GM23338 (cell line): ENCODE measurements at regions not wholly inside any gene's neighbourhood (a gene's known extent, or its start where the extent isn't known, plus 50 kb on each side); places are given as distances from the start of the nearest gene placed in this dataset.

ENCODE experiments used
- ATAC-seq: fragments of 200-7000 bp; cut with Tn5 transposase; 3 replicates; pipeline ENCODE4 v1.9.1; 2020
- DNase-seq: peaks from one replicate; pipeline ENCODE4 v3.0.0-alpha.2; 2015; ENCODE audit warnings: low spot score
- H2AFZ ChIP-seq: fragments of 200-600 bp; sonication (generic); 2 replicates; pipeline ENCODE4 v1.8.0; 2016; ENCODE audit warnings: antibody characterized with exemption, mild to moderate bottlenecking, moderate library complexity
- H3F3A ChIP-seq: fragments of 200-600 bp; sonication (generic); replicated peaks from 2 replicates; pipeline ENCODE4 v1.8.0; 2017; ENCODE audit warnings: antibody characterized with exemption, mixed run types, low read depth
- H3K27ac ChIP-seq: fragments of 200-600 bp; sonication (generic); 2 replicates; pipeline ENCODE4 v1.6.1; 2016; ENCODE audit warnings: low read depth
- H3K27me3 ChIP-seq: fragments of 200-600 bp; sonication (generic); 2 replicates; pipeline ENCODE4 v1.8.0; 2016; ENCODE audit warnings: mild to moderate bottlenecking, mixed run types, moderate library complexity; ENCODE audit not compliant: insufficient read depth
- H3K36me3 ChIP-seq: fragments of 200-600 bp; sonication (generic); 2 replicates; pipeline ENCODE4 v1.8.0; 2016; ENCODE audit warnings: mild to moderate bottlenecking; ENCODE audit not compliant: insufficient read depth
- H3K4me1 ChIP-seq: fragments of 200-600 bp; sonication (generic); 2 replicates; pipeline ENCODE4 v1.8.0; 2016; ENCODE audit warnings: mild to moderate bottlenecking, moderate library complexity; ENCODE audit not compliant: insufficient read depth
- H3K4me2 ChIP-seq: fragments of 200-600 bp; sonication (generic); 2 replicates; pipeline ENCODE4 v1.7.1; 2017; ENCODE audit warnings: mixed run types
- H3K4me3 ChIP-seq: fragments of 200-600 bp; sonication (generic); 2 replicates; pipeline ENCODE4 v1.6.1; 2016; ENCODE audit warnings: mixed run types
- H3K79me2 ChIP-seq: fragments of 200-600 bp; sonication (generic); replicated peaks from 2 replicates; pipeline ENCODE4 v1.8.0; 2017; ENCODE audit warnings: mild to moderate bottlenecking; ENCODE audit not compliant: insufficient read depth
- H3K9me2 ChIP-seq: fragments of 200-600 bp; sonication (generic); 2 replicates; pipeline ENCODE4 v1.8.0; 2017; ENCODE audit not compliant: insufficient read depth
- H4K20me1 ChIP-seq: fragments of 200-600 bp; sonication (generic); replicated peaks from 2 replicates; pipeline ENCODE4 v1.8.0; 2017; ENCODE audit warnings: mild to moderate bottlenecking; ENCODE audit not compliant: insufficient read depth
- H3K27ac Mint-ChIP-seq: 2 replicates; pipeline ENCODE4 v1.8.0; 2020; ENCODE audit warnings: inconsistent platforms, mild to moderate bottlenecking, moderate library complexity, mixed read lengths
- H3K27me3 Mint-ChIP-seq: 3 replicates; pipeline ENCODE4 v1.8.0; 2022; ENCODE audit warnings: low read depth, mild to moderate bottlenecking, moderate library complexity, mixed read lengths, inconsistent platforms; ENCODE audit not compliant: insufficient read depth, poor library complexity
- H3K36me3 Mint-ChIP-seq: 3 replicates; pipeline ENCODE4 v1.8.0; 2021; ENCODE audit warnings: low read depth, mild to moderate bottlenecking, inconsistent platforms, moderate library complexity, mixed read lengths
- H3K4me1 Mint-ChIP-seq: 3 replicates; pipeline ENCODE4 v1.8.0; 2020; ENCODE audit warnings: mild to moderate bottlenecking, inconsistent platforms, mixed read lengths
- H3K4me3 Mint-ChIP-seq: 3 replicates; pipeline ENCODE4 v1.8.0; 2021; ENCODE audit warnings: moderate library complexity, mild to moderate bottlenecking, inconsistent platforms, mixed read lengths
- H3K9me3 Mint-ChIP-seq: 3 replicates; pipeline ENCODE4 v1.8.0; 2020; ENCODE audit warnings: moderate library complexity, mild to moderate bottlenecking, inconsistent platforms, mixed read lengths
- CREB1 ChIP-seq: fragments of 250-450 bp; sonication (Bioruptor Pico); IDR thresholded peaks from 2 replicates; pipeline ENCODE4 v1.5.0; 2020; ENCODE audit warnings: low read depth, mild to moderate bottlenecking, moderate library complexity
- EZH2 ChIP-seq: fragments of 200-600 bp; sonication (generic); IDR thresholded peaks from one replicate; pipeline ENCODE4 v1.8.0; 2017; ENCODE audit warnings: antibody characterized with exemption, mild to moderate bottlenecking, low read depth; ENCODE audit not compliant: unreplicated experiment
- JUNB ChIP-seq: IDR thresholded peaks from one replicate; pipeline ENCODE4 v1.6.1; 2016; ENCODE audit warnings: antibody characterized with exemption; ENCODE audit not compliant: unreplicated experiment
- NANOG ChIP-seq: IDR thresholded peaks from 2 replicates; pipeline ENCODE4 v1.6.1; 2016; ENCODE audit warnings: antibody characterized with exemption, borderline replicate concordance
- ZNF114 ChIP-seq: fragments of 250-450 bp; sonication (Bioruptor Pico); IDR thresholded peaks from 2 replicates; pipeline ENCODE4 v1.5.0; 2020; ENCODE audit warnings: mild to moderate bottlenecking, moderate library complexity
- ZNF331 ChIP-seq: fragments of 250-450 bp; sonication (Bioruptor Pico); IDR thresholded peaks from 2 replicates; pipeline ENCODE4 v1.5.0; 2020; ENCODE audit warnings: low read depth, mild to moderate bottlenecking, moderate library complexity
- TF ChIP-seq, protein P1 (sequence below): fragments of 250-450 bp; sonication (Bioruptor Pico); IDR thresholded peaks from 2 replicates; pipeline ENCODE4 v1.5.0; 2020; ENCODE audit warnings: mild to moderate bottlenecking, moderate library complexity

DNA sequence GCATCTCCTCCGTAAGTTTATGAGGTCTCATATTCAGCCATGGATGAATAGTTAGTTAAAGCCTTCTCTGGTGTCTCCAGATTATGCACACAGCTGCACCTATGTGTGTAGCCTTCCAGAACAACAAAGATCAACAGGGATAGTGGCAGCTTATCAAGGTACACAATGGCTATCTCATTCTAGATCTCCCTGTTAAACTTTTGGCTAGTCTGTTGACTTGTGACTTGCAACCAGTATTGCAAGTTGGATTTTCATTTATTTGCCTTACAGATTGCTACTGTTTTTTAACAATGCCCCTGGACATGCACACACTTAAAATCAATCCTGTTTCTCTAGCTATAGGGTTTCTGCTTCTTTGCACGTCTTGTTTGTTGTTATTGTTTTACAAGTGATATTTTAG is 363.2 kb downstream of the OMA1 start:
- H3K4me1 ChIP-seq, result no peaks in the 10 kb centered on the region
- H4K20me1 ChIP-seq, result no peaks in the 10 kb centered on the region
- H3K27ac Mint-ChIP-seq, result no peak overlapping the region
- DNase-seq (no peak), ATAC-seq (no peak)
- no peaks in the 10 kb centered on the region for H3K27me3 ChIP-seq
- H3K27ac ChIP-seq, result no peak overlapping the region
- H3K4me1 Mint-ChIP-seq, result no peaks in the 10 kb centered on the region; the same call in 2 of the 3 replicates
- H3F3A ChIP-seq, result no peaks in the 10 kb centered on the region
- no peaks in the 10 kb centered on the region for H3K9me2 ChIP-seq
- H2AFZ ChIP-seq, result no peak overlapping the region
- H3K9me3 Mint-ChIP-seq, result no peaks in the 10 kb centered on the region
- no peaks in the 10 kb centered on the region for H3K36me3 Mint-ChIP-seq
- TF ChIP-seq NANOG (no peak), CREB1 (no peak), ZNF331 (CRISPR knock-in tag) (no peak), EZH2 (no peak)
- H3K4me2 ChIP-seq, result no peak overlapping the region
- no peak overlapping the region for H3K4me3 ChIP-seq
- H3K79me2 ChIP-seq, result no peaks in the 10 kb centered on the region
- no peaks in the 10 kb centered on the region for H3K27me3 Mint-ChIP-seq
- no peak overlapping the region for H3K4me3 Mint-ChIP-seq
- 0 out of 2 replicates have a peak, but pooled peaks cover 4% of the 10 kb centered on the region for H3K36me3 ChIP-seq

DNA sequence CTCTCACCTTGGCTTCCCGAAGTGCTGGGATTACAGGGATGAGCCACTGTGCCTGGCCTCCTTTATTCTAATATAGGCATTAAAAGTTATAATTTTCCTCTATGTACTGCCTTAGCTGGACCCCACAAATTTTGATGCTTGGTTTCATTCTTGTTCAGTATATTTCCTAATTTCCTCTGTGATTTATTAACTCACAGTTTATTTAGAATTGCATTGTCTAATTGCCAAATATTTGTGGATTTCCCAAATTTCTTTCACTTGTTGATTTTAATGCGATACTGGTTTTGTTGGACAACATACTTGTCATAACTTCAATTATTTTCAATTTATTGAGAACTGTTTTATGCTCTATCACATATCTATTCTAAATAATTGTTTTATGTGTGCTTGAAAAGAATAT is 366.0 kb downstream of the OMA1 start:
- Histone ChIP-seq H3K36me3 (0 out of 2 replicates have a peak, but pooled peaks cover 4% of the 10 kb centered on the region), H3K4me2 (no peak overlapping the region), H3K9me2 (no peaks in the 10 kb centered on the region), H3K27me3 (no peaks in the 10 kb centered on the region), H2AFZ (no peak overlapping the region), H3F3A (no peaks in the 10 kb centered on the region), H3K4me3 (no peak overlapping the region), H3K79me2 (no peaks in the 10 kb centered on the region), H4K20me1 (no peaks in the 10 kb centered on the region), H3K4me1 (no peaks in the 10 kb centered on the region), H3K27ac (no peak overlapping the region)
- Mint-ChIP-seq H3K9me3 (no peaks in the 10 kb centered on the region), H3K27ac (no peak overlapping the region), H3K36me3 (no peaks in the 10 kb centered on the region), H3K4me1 (no peaks in the 10 kb centered on the region; the same call in 2 of the 3 replicates), H3K27me3 (no peaks in the 10 kb centered on the region), H3K4me3 (no peak overlapping the region)
- DNase-seq (no peak), ATAC-seq (no peak)
- TF ChIP-seq CREB1 (no peak), EZH2 (no peak), ZNF331 (CRISPR knock-in tag) (no peak), JUNB (no peak), ZNF114 (CRISPR knock-in tag) (no peak)
- TF ChIP-seq, protein P1, sequence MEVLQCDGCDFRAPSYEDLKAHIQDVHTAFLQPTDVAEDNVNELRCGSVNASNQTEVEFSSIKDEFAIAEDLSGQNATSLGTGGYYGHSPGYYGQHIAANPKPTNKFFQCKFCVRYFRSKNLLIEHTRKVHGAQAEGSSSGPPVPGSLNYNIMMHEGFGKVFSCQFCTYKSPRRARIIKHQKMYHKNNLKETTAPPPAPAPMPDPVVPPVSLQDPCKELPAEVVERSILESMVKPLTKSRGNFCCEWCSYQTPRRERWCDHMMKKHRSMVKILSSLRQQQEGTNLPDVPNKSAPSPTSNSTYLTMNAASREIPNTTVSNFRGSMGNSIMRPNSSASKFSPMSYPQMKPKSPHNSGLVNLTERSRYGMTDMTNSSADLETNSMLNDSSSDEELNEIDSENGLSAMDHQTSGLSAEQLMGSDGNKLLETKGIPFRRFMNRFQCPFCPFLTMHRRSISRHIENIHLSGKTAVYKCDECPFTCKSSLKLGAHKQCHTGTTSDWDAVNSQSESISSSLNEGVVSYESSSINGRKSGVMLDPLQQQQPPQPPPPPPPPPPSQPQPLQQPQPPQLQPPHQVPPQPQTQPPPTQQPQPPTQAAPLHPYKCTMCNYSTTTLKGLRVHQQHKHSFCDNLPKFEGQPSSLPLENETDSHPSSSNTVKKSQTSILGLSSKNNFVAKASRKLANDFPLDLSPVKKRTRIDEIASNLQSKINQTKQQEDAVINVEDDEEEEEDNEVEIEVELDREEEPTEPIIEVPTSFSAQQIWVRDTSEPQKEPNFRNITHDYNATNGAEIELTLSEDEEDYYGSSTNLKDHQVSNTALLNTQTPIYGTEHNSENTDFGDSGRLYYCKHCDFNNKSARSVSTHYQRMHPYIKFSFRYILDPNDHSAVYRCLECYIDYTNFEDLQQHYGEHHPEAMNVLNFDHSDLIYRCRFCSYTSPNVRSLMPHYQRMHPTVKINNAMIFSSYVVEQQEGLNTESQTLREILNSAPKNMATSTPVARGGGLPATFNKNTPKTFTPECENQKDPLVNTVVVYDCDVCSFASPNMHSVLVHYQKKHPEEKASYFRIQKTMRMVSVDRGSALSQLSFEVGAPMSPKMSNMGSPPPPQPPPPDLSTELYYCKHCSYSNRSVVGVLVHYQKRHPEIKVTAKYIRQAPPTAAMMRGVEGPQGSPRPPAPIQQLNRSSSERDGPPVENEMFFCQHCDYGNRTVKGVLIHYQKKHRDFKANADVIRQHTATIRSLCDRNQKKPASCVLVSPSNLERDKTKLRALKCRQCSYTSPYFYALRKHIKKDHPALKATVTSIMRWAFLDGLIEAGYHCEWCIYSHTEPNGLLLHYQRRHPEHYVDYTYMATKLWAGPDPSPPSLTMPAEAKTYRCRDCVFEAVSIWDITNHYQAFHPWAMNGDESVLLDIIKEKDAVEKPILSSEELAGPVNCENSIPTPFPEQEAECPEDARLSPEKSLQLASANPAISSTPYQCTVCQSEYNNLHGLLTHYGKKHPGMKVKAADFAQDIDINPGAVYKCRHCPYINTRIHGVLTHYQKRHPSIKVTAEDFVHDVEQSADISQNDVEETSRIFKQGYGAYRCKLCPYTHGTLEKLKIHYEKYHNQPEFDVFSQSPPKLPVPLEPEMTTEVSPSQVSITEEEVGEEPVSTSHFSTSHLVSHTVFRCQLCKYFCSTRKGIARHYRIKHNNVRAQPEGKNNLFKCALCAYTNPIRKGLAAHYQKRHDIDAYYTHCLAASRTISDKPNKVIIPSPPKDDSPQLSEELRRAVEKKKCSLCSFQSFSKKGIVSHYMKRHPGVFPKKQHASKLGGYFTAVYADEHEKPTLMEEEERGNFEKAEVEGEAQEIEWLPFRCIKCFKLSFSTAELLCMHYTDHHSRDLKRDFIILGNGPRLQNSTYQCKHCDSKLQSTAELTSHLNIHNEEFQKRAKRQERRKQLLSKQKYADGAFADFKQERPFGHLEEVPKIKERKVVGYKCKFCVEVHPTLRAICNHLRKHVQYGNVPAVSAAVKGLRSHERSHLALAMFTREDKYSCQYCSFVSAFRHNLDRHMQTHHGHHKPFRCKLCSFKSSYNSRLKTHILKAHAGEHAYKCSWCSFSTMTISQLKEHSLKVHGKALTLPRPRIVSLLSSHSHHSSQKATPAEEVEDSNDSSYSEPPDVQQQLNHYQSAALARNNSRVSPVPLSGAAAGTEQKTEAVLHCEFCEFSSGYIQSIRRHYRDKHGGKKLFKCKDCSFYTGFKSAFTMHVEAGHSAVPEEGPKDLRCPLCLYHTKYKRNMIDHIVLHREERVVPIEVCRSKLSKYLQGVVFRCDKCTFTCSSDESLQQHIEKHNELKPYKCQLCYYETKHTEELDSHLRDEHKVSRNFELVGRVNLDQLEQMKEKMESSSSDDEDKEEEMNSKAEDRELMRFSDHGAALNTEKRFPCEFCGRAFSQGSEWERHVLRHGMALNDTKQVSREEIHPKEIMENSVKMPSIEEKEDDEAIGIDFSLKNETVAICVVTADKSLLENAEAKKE (CRISPR knock-in tag), result no peak
